ENCODE measurements at regions not wholly inside any gene's neighbourhood (a gene's known extent, or its start where the extent isn't known, plus 50 kb on each side); places are given as distances from the start of the nearest gene placed in this dataset.

- H3K9me3 ChIP-seq, result peaks cover 20% of the 10 kb centered on the region
- no peaks in the 10 kb centered on the region for H3K4me1 ChIP-seq
- no peak overlapping the region for H3K4me2 ChIP-seq
- no peaks in the 10 kb centered on the region for H3K36me3 ChIP-seq
- H3K27me3 ChIP-seq, result no peaks in the 10 kb centered on the region
- no peaks in the 10 kb centered on the region for H4K20me1 ChIP-seq
- no peak for TF ChIP-seq Cebpa-rat (IDR thresholded peaks at IDR 0.05)
- no peak overlapping the region for H3K27ac ChIP-seq
- no peak overlapping the region for H3K9ac ChIP-seq
- no peak overlapping the region for H3K4me3 ChIP-seq
Measured at GRCh38 chr15:66893294-66893693, 172.1 kb upstream of the SMAD3 start.

- no peak overlapping the region for H3K9ac ChIP-seq
- H3K4me2 ChIP-seq, result no peak overlapping the region
- H3K4me3 ChIP-seq, result no peak overlapping the region
- no peaks in the 10 kb centered on the region for H3K4me1 ChIP-seq
- H3K27ac ChIP-seq, result no peak overlapping the region
- no peaks in the 10 kb centered on the region for H3K27me3 ChIP-seq
- H3K9me3 ChIP-seq, result peaks cover 10% of the 10 kb centered on the region
- no peaks in the 10 kb centered on the region for H4K20me1 ChIP-seq
- no peaks in the 10 kb centered on the region for H3K36me3 ChIP-seq
- TF ChIP-seq Cebpa-rat (IDR thresholded peaks at IDR 0.05), result no peak
Measured at GRCh38 chr15:66894363-66894762, 171.0 kb upstream of the SMAD3 start.

DNA sequence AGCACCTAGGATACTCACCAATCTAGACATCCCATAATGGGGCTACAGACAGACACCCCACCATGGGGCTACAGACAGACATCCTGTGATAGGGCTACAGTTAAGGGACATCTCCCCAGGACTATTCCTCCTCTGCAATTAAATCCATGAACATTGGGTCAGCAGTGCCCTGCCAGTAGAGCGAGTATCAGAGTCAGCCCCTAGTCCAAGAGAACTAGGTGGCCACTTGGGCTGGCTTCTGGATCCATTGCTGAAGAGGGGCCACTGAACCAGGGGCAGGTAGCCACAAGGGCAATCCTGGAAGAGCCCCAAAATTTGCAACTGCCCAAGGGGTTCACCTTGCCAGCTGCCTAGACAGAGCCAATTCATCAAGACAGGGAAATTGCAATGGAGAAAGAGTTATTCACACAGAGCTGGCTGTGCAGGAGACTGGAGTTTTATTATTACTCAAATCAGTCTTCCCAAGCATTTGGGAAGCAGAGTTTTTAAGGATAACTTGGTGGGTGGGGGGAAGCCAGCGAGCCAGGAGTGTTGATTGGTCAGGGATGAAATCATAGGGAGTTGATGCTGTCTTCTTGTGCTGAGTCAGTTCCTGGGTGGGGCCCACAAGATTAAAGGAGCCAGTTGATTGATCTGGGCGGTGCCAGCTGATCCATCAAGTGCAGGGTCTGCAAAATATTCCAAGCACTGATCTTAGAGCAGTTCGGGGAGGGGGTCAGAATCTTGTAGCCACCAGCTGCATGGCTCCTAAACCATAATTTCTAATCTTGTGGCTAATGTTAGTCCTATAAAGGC, 170.2 kb upstream of the SMAD3 start:
- Histone ChIP-seq H3K4me1 (no peaks in the 10 kb centered on the region), H3K4me2 (no peak overlapping the region), H3K9ac (no peak overlapping the region), H3K27me3 (no peaks in the 10 kb centered on the region), H4K20me1 (no peaks in the 10 kb centered on the region), H3K9me3 (peaks cover 2% of the 10 kb centered on the region), H3K36me3 (no peaks in the 10 kb centered on the region), H3K27ac (no peak overlapping the region), H3K4me3 (no peak overlapping the region)
- no peak for TF ChIP-seq Cebpa-rat (IDR thresholded peaks at IDR 0.05)

GRCh38 chr15:66895794-66896453, 169.5 kb upstream of the SMAD3 start:
- H3K36me3 ChIP-seq, result no peaks in the 10 kb centered on the region
- no peak overlapping the region for H3K27ac ChIP-seq
- H4K20me1 ChIP-seq, result no peaks in the 10 kb centered on the region
- peaks cover under 1% of the 10 kb centered on the region; the same call in 1 of the 2 replicates for H3K4me1 ChIP-seq
- H3K9me3 ChIP-seq, result no peaks in the 10 kb centered on the region
- no peak overlapping the region for H3K4me3 ChIP-seq
- H3K27me3 ChIP-seq, result no peaks in the 10 kb centered on the region
- no peak for TF ChIP-seq Cebpa-rat (IDR thresholded peaks at IDR 0.05)
- no peak overlapping the region for H3K9ac ChIP-seq
- no peak overlapping the region for H3K4me2 ChIP-seq

DNA sequence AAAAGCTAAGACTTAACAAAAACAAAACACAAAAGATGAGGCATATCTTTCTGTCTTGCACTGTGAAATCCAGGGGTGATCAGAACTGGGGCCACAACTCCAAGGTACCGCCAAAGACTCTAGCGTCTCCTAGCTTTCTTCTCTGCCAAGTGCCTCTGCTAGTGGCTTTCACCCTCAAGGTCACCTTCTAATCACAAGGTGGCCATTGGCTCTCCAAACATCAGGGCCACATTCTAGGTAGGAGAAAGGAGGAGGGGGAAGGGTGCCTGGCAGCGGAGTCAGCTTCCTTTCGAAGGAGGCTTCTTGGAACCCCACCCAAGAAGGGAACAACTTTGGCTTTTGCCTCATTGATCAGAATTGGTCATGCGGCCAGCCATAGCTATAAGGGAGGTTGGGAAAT, 168.8 kb upstream of the SMAD3 start:
- H3K9ac ChIP-seq, result no peak overlapping the region
- no peak for TF ChIP-seq Cebpa-rat (IDR thresholded peaks at IDR 0.05)
- no peaks in the 10 kb centered on the region for H3K9me3 ChIP-seq
- H3K4me3 ChIP-seq, result no peak overlapping the region
- H3K4me1 ChIP-seq, result peaks cover 8% of the 10 kb centered on the region
- H4K20me1 ChIP-seq, result no peaks in the 10 kb centered on the region
- H3K4me2 ChIP-seq, result no peak overlapping the region
- H3K27ac ChIP-seq, result no peak overlapping the region
- no peaks in the 10 kb centered on the region for H3K36me3 ChIP-seq
- no peaks in the 10 kb centered on the region for H3K27me3 ChIP-seq

GRCh38 chr15:66897416-66897815, 168.0 kb upstream of the SMAD3 start:
- no peaks in the 10 kb centered on the region for H4K20me1 ChIP-seq
- no peak for TF ChIP-seq Cebpa-rat (IDR thresholded peaks at IDR 0.05)
- peaks cover 10% of the 10 kb centered on the region for H3K4me1 ChIP-seq
- H3K4me2 ChIP-seq, result no peak overlapping the region
- no peak overlapping the region for H3K4me3 ChIP-seq
- H3K27me3 ChIP-seq, result no peaks in the 10 kb centered on the region
- H3K9ac ChIP-seq, result no peak overlapping the region
- H3K9me3 ChIP-seq, result no peaks in the 10 kb centered on the region
- no peak overlapping the region for H3K27ac ChIP-seq
- no peaks in the 10 kb centered on the region for H3K36me3 ChIP-seq

- H3K36me3 ChIP-seq, result no peaks in the 10 kb centered on the region
- no peaks in the 10 kb centered on the region for H4K20me1 ChIP-seq
- no peak overlapping the region for H3K4me3 ChIP-seq
- H3K4me2 ChIP-seq, result no peak overlapping the region
- H3K27me3 ChIP-seq, result no peaks in the 10 kb centered on the region
- H3K4me1 ChIP-seq, result peaks cover 10% of the 10 kb centered on the region
- no peak overlapping the region for H3K27ac ChIP-seq
- no peak for TF ChIP-seq Cebpa-rat (IDR thresholded peaks at IDR 0.05)
- H3K9ac ChIP-seq, result no peak overlapping the region
- no peaks in the 10 kb centered on the region for H3K9me3 ChIP-seq
Measured at GRCh38 chr15:66897971-66898370, 167.4 kb upstream of the SMAD3 start.

DNA sequence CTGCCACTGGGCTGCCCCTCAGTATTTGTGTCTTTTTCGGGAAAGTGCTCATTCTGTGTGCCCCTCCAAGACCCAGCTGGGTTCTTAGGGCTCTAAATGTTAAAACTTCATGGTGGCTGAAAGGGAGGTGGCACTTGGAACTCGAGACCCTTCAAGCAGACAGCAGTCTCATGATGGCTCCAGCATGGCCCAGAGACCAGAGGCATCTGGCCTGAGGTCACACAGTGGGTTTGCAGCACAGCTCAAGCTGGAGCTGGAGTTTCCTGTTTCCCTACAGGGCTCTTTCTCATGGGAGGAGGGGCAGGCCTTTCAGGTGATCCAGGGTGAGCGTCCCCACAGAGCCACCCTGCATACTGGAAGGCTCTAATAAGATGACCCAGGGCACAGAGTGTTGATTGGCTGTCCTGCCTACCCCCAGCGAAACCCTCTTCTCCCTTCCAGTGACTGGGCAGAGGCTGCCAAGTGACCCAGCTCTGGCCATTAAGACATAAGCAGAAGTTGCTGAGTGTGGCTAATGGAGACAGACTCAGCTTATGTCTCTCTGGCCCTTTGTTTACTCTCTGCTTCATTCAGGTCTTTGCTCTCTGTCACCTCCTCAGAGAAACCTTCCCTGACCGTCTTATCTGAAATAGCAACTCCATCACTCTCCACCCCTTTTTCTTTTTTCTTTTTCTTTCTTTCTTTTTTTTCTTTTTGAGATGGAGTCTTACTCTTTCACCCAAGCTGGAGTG, 166.6 kb upstream of the SMAD3 start:
- no peak overlapping the region for H3K4me2 ChIP-seq
- H3K4me3 ChIP-seq, result no peak overlapping the region
- no peak overlapping the region for H3K9ac ChIP-seq
- H3K4me1 ChIP-seq, result peaks cover 10% of the 10 kb centered on the region
- no peaks in the 10 kb centered on the region for H3K9me3 ChIP-seq
- H3K36me3 ChIP-seq, result no peaks in the 10 kb centered on the region
- no peaks in the 10 kb centered on the region for H4K20me1 ChIP-seq
- H3K27me3 ChIP-seq, result no peaks in the 10 kb centered on the region
- TF ChIP-seq Cebpa-rat (IDR thresholded peaks at IDR 0.05), result no peak
- no peak overlapping the region for H3K27ac ChIP-seq

- H3K4me1 ChIP-seq, result peaks cover 10% of the 10 kb centered on the region
- H3K9me3 ChIP-seq, result no peaks in the 10 kb centered on the region
- no peak overlapping the region for H3K4me2 ChIP-seq
- no peak for TF ChIP-seq Cebpa-rat (IDR thresholded peaks at IDR 0.05)
- H3K4me3 ChIP-seq, result no peak overlapping the region
- H3K9ac ChIP-seq, result no peak overlapping the region
- no peaks in the 10 kb centered on the region for H3K27me3 ChIP-seq
- no peak overlapping the region for H3K27ac ChIP-seq
- H3K36me3 ChIP-seq, result no peaks in the 10 kb centered on the region
- H4K20me1 ChIP-seq, result no peaks in the 10 kb centered on the region
Measured at GRCh38 chr15:66899555-66900350, 165.6 kb upstream of the SMAD3 start.

Measured in BLaER1 (cell line).